Fibroblast of upper back skin (primary cell): ENCODE measurements at regions not wholly inside any gene's neighbourhood (a gene's known extent, or its start where the extent isn't known, plus 50 kb on each side); places are given as distances from the start of the nearest gene placed in this dataset.
"Not testable (repeated sequence)": the region's sequence is repeated elsewhere in the genome, so short reads cannot be mapped to it uniquely, and the experiment has no call there.

Experiments
- DNase-seq: peaks from one replicate; pipeline ENCODE4 v3.0.0-alpha.2; 2013

- not testable (repeated sequence) for DNase-seq
Observed at GRCh38 chr5:121106721-121107690, 642.9 kb downstream of the PRR16 start.

GRCh38 chr5:121108725-121109124 is 644.6 kb downstream of the PRR16 start:
- no peak for DNase-seq

- no peak for DNase-seq
Observed at GRCh38 chr5:121109817-121110216, 645.7 kb downstream of the PRR16 start.

GRCh38 chr5:121121786-121122185 is 657.7 kb downstream of the PRR16 start:
- no peak for DNase-seq

- DNase-seq: peak; percentile 30
Observed at GRCh38 chr5:121138495-121138907, 674.4 kb downstream of the PRR16 start.

- no peak for DNase-seq
Observed at GRCh38 chr5:121138952-121139351, 674.9 kb downstream of the PRR16 start.

GRCh38 chr5:121144764-121145163 is 680.7 kb downstream of the PRR16 start:
- DNase-seq: peak; percentile 43

GRCh38 chr5:121151534-121151933 is 687.4 kb downstream of the PRR16 start:
- peak; percentile 15 for DNase-seq

GRCh38 chr5:121152411-121152810 is 688.3 kb downstream of the PRR16 start:
- no peak for DNase-seq

- DNase-seq: no peak
Observed at GRCh38 chr5:121156565-121156964, 692.5 kb downstream of the PRR16 start.

- no peak for DNase-seq
Observed at GRCh38 chr5:121158451-121158850, 693.2 kb upstream of the FTMT start.

GRCh38 chr5:121160591-121160990 is 691.1 kb upstream of the FTMT start:
- no peak for DNase-seq

GRCh38 chr5:121164632-121165031 is 687.0 kb upstream of the FTMT start:
- no peak for DNase-seq

GRCh38 chr5:121171361-121171760 is 680.3 kb upstream of the FTMT start:
- DNase-seq: no peak

GRCh38 chr5:121171834-121172233 is 679.8 kb upstream of the FTMT start:
- peak; percentile 3 for DNase-seq

GRCh38 chr5:121174351-121174750 is 677.3 kb upstream of the FTMT start:
- DNase-seq: peak; percentile 5

- DNase-seq: peak; percentile 12
Observed at GRCh38 chr5:121175986-121176385, 675.7 kb upstream of the FTMT start.

- peak; percentile 2 for DNase-seq
Observed at GRCh38 chr5:121182788-121183490, 668.7 kb upstream of the FTMT start.

- no peak for DNase-seq
Observed at GRCh38 chr5:121188849-121189248, 662.8 kb upstream of the FTMT start.

GRCh38 chr5:121189342-121190305 is 662.1 kb upstream of the FTMT start:
- DNase-seq: peak; percentile 75

- peak; percentile 80 for DNase-seq
Observed at GRCh38 chr5:121199216-121199999, 652.3 kb upstream of the FTMT start.

GRCh38 chr5:121218086-121218485 is 633.6 kb upstream of the FTMT start:
- no peak for DNase-seq
